CD14-positive monocyte (primary cell): ENCODE measurements at regions not wholly inside any gene's neighbourhood (a gene's known extent, or its start where the extent isn't known, plus 50 kb on each side); places are given as distances from the start of the nearest gene placed in this dataset.

ENCODE experiments used
- DNase-seq, 3 donors: peaks; one replicate each; pipeline ENCODE4 v3.0.0-alpha.2; 2011 to 2022
- H2AFZ ChIP-seq: 2 replicates; pipeline ENCODE4 v1.6.0; 2012; ENCODE audit warnings: mild to moderate bottlenecking, low read depth, low read length, inconsistent platforms; ENCODE audit not compliant: insufficient read depth, poor library complexity, severe bottlenecking
- H3K27ac ChIP-seq, 2 donors: 1 replicate in 1 of 2; 2 replicates in 1 of 2; pipeline ENCODE4 v1.5.1; 2012 to 2013; ENCODE audit warnings: low read length in 2 of 2, control low read depth in 1 of 2, inconsistent platforms in 1 of 2, low read depth in 1 of 2, mild to moderate bottlenecking in 1 of 2
- H3K27me3 ChIP-seq, 2 donors: one replicate each; pipeline versions ENCODE4 v1.6.0 to v1.6.1; 2011 to 2013; ENCODE audit warnings: low read length in 2 of 2; ENCODE audit not compliant: control insufficient read depth in 2 of 2, insufficient read depth in 2 of 2
- H3K36me3 ChIP-seq, 2 donors: replicated peaks in 1 of 2; 1 replicate in 1 of 2; 2 replicates in 1 of 2; pipeline versions ENCODE4 v1.5.1 to v1.6.1; 2012 to 2013; ENCODE audit warnings: low read length in 2 of 2, control low read depth in 1 of 2, inconsistent platforms in 1 of 2, mild to moderate bottlenecking in 1 of 2; ENCODE audit not compliant: insufficient read depth in 2 of 2, control insufficient read depth in 1 of 2
- H3K4me1 ChIP-seq, 2 donors: 1 replicate in 1 of 2; 2 replicates in 1 of 2; pipeline versions ENCODE4 v1.5.1 to v1.6.1; 2012 to 2013; ENCODE audit warnings: low read length in 2 of 2, control low read depth in 1 of 2, inconsistent platforms in 1 of 2, mild to moderate bottlenecking in 1 of 2, moderate library complexity in 1 of 2; ENCODE audit not compliant: insufficient read depth in 2 of 2, control insufficient read depth in 1 of 2
- H3K4me2 ChIP-seq: replicated peaks from 2 replicates; pipeline ENCODE3; 2012; ENCODE audit warnings: low read length, moderate library complexity, mild to moderate bottlenecking; ENCODE audit not compliant: poor library complexity, severe bottlenecking; ENCODE audit errors: extremely low read depth
- H3K4me3 ChIP-seq, 3 experiments: fragments of 200-600 bp in 1 of 3; sonication (generic) in 1 of 3; replicated peaks in 1 of 3; 1 replicate in 2 of 3; 2 replicates in 1 of 3; pipeline ENCODE4 v1.5.1; 2011 to 2013; ENCODE audit warnings: low read length in 3 of 3, mild to moderate bottlenecking in 3 of 3, control low read depth in 2 of 3, low read depth in 2 of 3, inconsistent platforms in 1 of 3, moderate library complexity in 1 of 3
- H3K79me2 ChIP-seq: 2 replicates; pipeline ENCODE4 v1.6.0; 2012; ENCODE audit warnings: mild to moderate bottlenecking, control low read depth, inconsistent platforms, low read length, moderate library complexity; ENCODE audit not compliant: insufficient read depth
- H3K9ac ChIP-seq: 2 replicates; pipeline ENCODE4 v1.6.0; 2017; ENCODE audit warnings: low read length, mild to moderate bottlenecking; ENCODE audit not compliant: insufficient read depth, poor library complexity, severe bottlenecking
- H3K9me3 ChIP-seq, 2 donors: replicated peaks in 1 of 2; 1 replicate in 1 of 2; 2 replicates in 1 of 2; pipeline versions ENCODE4 v1.5.1 to v1.6.1; 2012 to 2013; ENCODE audit warnings: low read length in 2 of 2, control low read depth in 1 of 2; ENCODE audit not compliant: control insufficient read depth in 1 of 2, insufficient read depth in 1 of 2
- H4K20me1 ChIP-seq: 2 replicates; pipeline ENCODE4 v1.6.0; 2012; ENCODE audit warnings: mild to moderate bottlenecking, low read length, control low read depth, moderate library complexity; ENCODE audit not compliant: insufficient read depth
- H3K27ac Mint-ChIP-seq, 7 donors: one replicate each; pipeline ENCODE4 v1.8.0; 2020; ENCODE audit warnings: mild to moderate bottlenecking in 7 of 7, mixed read lengths in 7 of 7, moderate library complexity in 6 of 7, inconsistent platforms in 2 of 7
- H3K27me3 Mint-ChIP-seq, 3 donors: one replicate each; pipeline ENCODE4 v1.8.0; 2021 to 2022; ENCODE audit warnings: low read depth in 3 of 3, mild to moderate bottlenecking in 3 of 3, mixed read lengths in 3 of 3, moderate library complexity in 3 of 3, inconsistent platforms in 1 of 3
- H3K36me3 Mint-ChIP-seq, 2 donors: one replicate each; pipeline ENCODE4 v1.8.0; 2020; ENCODE audit warnings: mixed read lengths in 2 of 2, inconsistent platforms in 1 of 2, mild to moderate bottlenecking in 1 of 2
- H3K4me1 Mint-ChIP-seq: one replicate; pipeline ENCODE4 v1.8.0; 2020; ENCODE audit warnings: mild to moderate bottlenecking, mixed read lengths
- H3K4me3 Mint-ChIP-seq, 2 donors: one replicate each; pipeline ENCODE4 v1.8.0; 2020; ENCODE audit warnings: mild to moderate bottlenecking in 2 of 2, mixed read lengths in 2 of 2, moderate library complexity in 1 of 2
- H3K9me3 Mint-ChIP-seq, 7 donors: one replicate each; pipeline ENCODE4 v1.8.0; 2020 to 2022; ENCODE audit warnings: mixed read lengths in 7 of 7, mild to moderate bottlenecking in 6 of 7, moderate library complexity in 6 of 7, inconsistent platforms in 2 of 7
- WGBS: methylation state at CpG from one replicate; pipeline ENCODE4 v1.1.5; 2013; ENCODE audit warnings: missing lambda C conversion rate; ENCODE audit not compliant: insufficient coverage; 5-methylcytosine and 5-hydroxymethylcytosine counted together
- intact Hi-C, 2 donors: fragments of 100-400 bp; cut with micrococcal nuclease; formaldehyde crosslinking; loops; one replicate each; pipeline versions ENCODE4 v1.15.0 to v1.15.1; 2023
- TF ChIP-seq, protein P1 (sequence below): fragments of 200-600 bp; IDR thresholded peaks from one replicate; pipeline ENCODE4 v1.8.0; 2022; ENCODE audit warnings: antibody characterized with exemption, mild to moderate bottlenecking

DNA sequence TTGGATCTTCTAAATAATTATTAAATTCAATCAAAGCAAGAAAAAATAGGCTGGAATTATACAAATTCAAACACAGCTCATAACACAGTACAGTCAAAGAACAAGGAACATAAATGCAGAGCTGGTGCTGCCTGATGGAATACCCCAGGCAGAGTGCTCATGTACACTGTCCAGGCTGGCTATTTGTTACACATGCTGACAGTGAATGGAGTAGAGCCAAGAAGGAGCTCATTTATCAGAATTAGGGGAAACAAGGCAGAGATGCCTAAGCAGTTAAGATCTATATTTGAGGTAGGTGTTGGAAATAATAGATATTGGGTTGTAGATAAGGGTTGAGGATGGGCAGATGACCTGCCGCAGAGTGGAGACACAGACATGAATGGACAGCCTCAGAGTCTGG, 788.2 kb upstream of the ARPP21 start:
- no peaks in the 10 kb centered on the region for H3K4me1 Mint-ChIP-seq
- TF ChIP-seq, protein P1, sequence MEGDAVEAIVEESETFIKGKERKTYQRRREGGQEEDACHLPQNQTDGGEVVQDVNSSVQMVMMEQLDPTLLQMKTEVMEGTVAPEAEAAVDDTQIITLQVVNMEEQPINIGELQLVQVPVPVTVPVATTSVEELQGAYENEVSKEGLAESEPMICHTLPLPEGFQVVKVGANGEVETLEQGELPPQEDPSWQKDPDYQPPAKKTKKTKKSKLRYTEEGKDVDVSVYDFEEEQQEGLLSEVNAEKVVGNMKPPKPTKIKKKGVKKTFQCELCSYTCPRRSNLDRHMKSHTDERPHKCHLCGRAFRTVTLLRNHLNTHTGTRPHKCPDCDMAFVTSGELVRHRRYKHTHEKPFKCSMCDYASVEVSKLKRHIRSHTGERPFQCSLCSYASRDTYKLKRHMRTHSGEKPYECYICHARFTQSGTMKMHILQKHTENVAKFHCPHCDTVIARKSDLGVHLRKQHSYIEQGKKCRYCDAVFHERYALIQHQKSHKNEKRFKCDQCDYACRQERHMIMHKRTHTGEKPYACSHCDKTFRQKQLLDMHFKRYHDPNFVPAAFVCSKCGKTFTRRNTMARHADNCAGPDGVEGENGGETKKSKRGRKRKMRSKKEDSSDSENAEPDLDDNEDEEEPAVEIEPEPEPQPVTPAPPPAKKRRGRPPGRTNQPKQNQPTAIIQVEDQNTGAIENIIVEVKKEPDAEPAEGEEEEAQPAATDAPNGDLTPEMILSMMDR: no peak
- H3K4me1 ChIP-seq: no peaks in the 10 kb centered on the region
- H3K4me2 ChIP-seq: no peak overlapping the region
- H3K9me3 Mint-ChIP-seq: peaks cover 0 to 9% (median 3%) of the 10 kb centered on the region in 7 donors
- H3K27me3 Mint-ChIP-seq: peaks cover 0 to 2% (median 1%) of the 10 kb centered on the region in 3 donors
- H3K27me3 ChIP-seq: no peaks in the 10 kb centered on the region
- no peak overlapping the region for H3K4me3 ChIP-seq
- no peak overlapping the region for H2AFZ ChIP-seq
- H3K36me3 Mint-ChIP-seq: no peaks in the 10 kb centered on the region
- H3K4me3 Mint-ChIP-seq: no peak overlapping the region
- no peak overlapping the region for H3K27ac ChIP-seq
- no peaks in the 10 kb centered on the region for H4K20me1 ChIP-seq
- H3K27ac Mint-ChIP-seq: no peak overlapping the region
- DNase-seq: no peak
- no peaks in the 10 kb centered on the region for H3K79me2 ChIP-seq
- no peaks in the 10 kb centered on the region for H3K36me3 ChIP-seq
- WGBS: 100% methylated on average over 1 of the region's 1 CpG
- no peaks in the 10 kb centered on the region for H3K9me3 ChIP-seq
- H3K9ac ChIP-seq: no peak overlapping the region
- intact Hi-C loops: no loop called here

DNA sequence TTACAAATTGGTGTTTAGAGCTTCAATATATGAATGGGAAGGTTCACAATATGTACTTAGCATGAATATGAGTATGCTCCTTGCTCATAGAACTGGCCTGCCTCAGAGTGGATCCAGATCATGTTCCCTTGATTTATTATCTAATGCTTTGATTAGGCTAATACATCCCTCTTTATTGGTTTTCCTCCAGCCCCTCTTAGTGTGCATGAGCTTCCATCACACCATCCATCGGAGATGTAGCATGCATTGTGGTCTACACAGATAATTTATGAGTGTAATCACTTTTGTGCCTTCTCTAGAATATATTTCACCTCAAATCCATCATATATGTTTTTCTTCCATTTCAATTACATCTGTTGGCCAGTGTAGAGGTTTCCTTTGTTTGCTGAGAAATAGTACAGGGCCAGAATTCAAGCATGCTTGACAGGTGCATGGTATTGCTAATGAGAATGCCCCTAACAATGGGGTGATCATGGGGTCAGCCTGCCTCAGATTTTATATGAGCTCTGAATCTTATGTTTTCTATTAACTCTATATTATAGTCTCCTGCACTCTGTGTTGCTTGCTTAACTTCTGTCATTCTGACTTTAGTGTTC, 786.4 kb upstream of the ARPP21 start:
- Mint-ChIP-seq H3K4me3 (no peak overlapping the region), H3K27me3 (peaks cover 0 to 2% (median 0%) of the 10 kb centered on the region in 3 donors), H3K9me3 (peaks cover 0 to 6% (median 2%) of the 10 kb centered on the region in 7 donors), H3K4me1 (no peaks in the 10 kb centered on the region), H3K36me3 (no peaks in the 10 kb centered on the region), H3K27ac (no peak overlapping the region)
- H3K9ac ChIP-seq: no peak overlapping the region
- TF ChIP-seq, protein P1: no peak
- WGBS: no CpG with 5 or more reads among the region's 1 CpG
- no peak overlapping the region for H3K4me2 ChIP-seq
- H3K4me3 ChIP-seq: no peak overlapping the region
- H3K9me3 ChIP-seq: no peaks in the 10 kb centered on the region
- no peaks in the 10 kb centered on the region for H3K79me2 ChIP-seq
- DNase-seq: no peak
- H3K27me3 ChIP-seq: no peaks in the 10 kb centered on the region
- no peak overlapping the region for H3K27ac ChIP-seq
- H3K4me1 ChIP-seq: no peaks in the 10 kb centered on the region
- no peaks in the 10 kb centered on the region for H4K20me1 ChIP-seq
- no peaks in the 10 kb centered on the region for H3K36me3 ChIP-seq
- intact Hi-C loops: no loop called here
- H2AFZ ChIP-seq: no peak overlapping the region
